ENCODE measurements at regions not wholly inside any gene's neighbourhood (a gene's known extent, or its start where the extent isn't known, plus 50 kb on each side); places are given as distances from the start of the nearest gene placed in this dataset.

DNA sequence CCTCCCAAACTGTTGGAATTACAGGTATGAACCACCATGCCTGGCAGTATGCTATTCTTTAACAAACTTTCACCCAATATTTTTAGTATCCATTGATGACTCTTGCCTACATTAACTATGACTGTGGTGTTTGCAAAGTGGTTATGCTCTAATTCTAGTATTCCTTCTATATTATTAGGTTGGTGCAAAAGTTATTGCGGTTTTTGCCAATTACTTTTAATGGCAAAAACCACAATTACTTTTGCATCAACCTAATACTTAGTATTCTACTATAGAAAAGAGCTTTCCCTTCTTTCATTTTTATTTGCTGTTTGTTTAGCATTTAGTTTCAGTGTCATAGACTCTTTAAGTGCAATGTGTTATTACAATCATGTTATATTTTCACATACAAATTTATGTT is 760.6 kb downstream of the NR2F2 start:
- CTCF ChIA-PET = no interaction called here
- no peaks in the 10 kb centered on the region for H3K36me3 Mint-ChIP-seq (ENCODE audit: insufficient read depth, unreplicated experiment)
- H3K4me1 Mint-ChIP-seq (ENCODE audit: low read depth, unreplicated experiment) = peaks cover 11% of the 10 kb centered on the region
- TF ChIP-seq, protein P1, sequence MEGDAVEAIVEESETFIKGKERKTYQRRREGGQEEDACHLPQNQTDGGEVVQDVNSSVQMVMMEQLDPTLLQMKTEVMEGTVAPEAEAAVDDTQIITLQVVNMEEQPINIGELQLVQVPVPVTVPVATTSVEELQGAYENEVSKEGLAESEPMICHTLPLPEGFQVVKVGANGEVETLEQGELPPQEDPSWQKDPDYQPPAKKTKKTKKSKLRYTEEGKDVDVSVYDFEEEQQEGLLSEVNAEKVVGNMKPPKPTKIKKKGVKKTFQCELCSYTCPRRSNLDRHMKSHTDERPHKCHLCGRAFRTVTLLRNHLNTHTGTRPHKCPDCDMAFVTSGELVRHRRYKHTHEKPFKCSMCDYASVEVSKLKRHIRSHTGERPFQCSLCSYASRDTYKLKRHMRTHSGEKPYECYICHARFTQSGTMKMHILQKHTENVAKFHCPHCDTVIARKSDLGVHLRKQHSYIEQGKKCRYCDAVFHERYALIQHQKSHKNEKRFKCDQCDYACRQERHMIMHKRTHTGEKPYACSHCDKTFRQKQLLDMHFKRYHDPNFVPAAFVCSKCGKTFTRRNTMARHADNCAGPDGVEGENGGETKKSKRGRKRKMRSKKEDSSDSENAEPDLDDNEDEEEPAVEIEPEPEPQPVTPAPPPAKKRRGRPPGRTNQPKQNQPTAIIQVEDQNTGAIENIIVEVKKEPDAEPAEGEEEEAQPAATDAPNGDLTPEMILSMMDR (IDR thresholded peaks at IDR 0.05; ENCODE audit: unreplicated experiment) = no peak
- no peak overlapping the region for H3K27ac Mint-ChIP-seq (ENCODE audit: unreplicated experiment)
- intact Hi-C loops (cut with micrococcal nuclease; ENCODE audit: unreplicated experiment) = no loop called here
- H3K27me3 Mint-ChIP-seq (ENCODE audit: unreplicated experiment) = no peaks in the 10 kb centered on the region
- H3K9me3 Mint-ChIP-seq (ENCODE audit: low read depth, unreplicated experiment) = peaks cover 10% of the 10 kb centered on the region
- no peak for DNase-seq
- BruUV-seq (replicated peaks) = no TSS peak
- no peak overlapping the region for H3K4me3 Mint-ChIP-seq (ENCODE audit: low read depth, unreplicated experiment)

DNA sequence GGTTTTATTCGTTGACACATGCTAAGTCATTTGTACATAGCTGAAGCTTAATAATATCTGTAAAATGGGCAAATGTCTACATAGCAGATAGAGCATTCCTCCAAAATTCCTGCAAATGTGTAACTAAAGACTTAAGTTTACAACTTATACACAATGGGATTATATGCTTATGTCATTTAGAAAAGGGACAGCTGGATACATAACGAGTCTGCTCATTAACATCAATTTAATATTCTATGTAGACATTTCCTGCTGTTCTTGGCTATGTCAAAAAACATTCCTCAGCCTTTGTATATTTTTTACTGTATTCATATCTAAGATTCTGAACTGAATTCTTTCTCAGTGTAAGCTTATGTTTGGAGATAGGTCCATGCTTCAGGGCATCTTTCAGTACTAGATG is 762.2 kb downstream of the NR2F2 start:
- no peak overlapping the region for H3K4me3 Mint-ChIP-seq (ENCODE audit: low read depth, unreplicated experiment)
- TF ChIP-seq, protein P1 (IDR thresholded peaks at IDR 0.05; ENCODE audit: unreplicated experiment) = no peak
- no peak for DNase-seq
- intact Hi-C loops (cut with micrococcal nuclease; ENCODE audit: unreplicated experiment) = no loop called here
- peaks cover 10% of the 10 kb centered on the region for H3K9me3 Mint-ChIP-seq (ENCODE audit: low read depth, unreplicated experiment)
- no peaks in the 10 kb centered on the region for H3K27me3 Mint-ChIP-seq (ENCODE audit: unreplicated experiment)
- CTCF ChIA-PET = no interaction called here
- BruUV-seq (replicated peaks) = no TSS peak
- no peak overlapping the region for H3K27ac Mint-ChIP-seq (ENCODE audit: unreplicated experiment)
- H3K4me1 Mint-ChIP-seq (ENCODE audit: low read depth, unreplicated experiment) = no peaks in the 10 kb centered on the region
- no peaks in the 10 kb centered on the region for H3K36me3 Mint-ChIP-seq (ENCODE audit: insufficient read depth, unreplicated experiment)

DNA sequence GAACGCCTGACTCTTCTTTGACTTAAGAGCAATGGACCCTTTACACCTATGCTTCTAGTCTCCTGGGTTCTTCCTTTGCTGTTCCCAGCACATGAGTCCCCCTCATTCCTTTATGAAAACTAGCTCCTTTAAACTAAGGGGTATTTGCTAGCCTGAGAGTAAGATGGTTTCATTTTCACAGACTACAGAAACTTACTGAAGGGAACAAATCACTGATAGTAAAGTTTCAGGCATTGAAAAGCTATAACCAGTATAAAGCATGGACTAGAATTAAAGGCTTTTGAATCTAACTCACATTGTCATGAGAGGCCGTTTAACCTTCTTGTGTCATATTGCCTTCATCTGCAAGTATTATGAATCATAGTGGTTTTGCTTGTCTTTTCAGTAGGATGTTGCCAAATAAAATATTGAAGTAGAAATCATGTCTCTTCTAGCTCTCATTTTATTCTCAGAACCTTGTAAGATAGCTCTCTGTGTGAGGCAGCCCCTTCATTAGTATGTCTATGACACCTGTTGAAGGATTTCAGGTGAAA is 765.9 kb downstream of the NR2F2 start:
- H3K36me3 Mint-ChIP-seq (ENCODE audit: insufficient read depth, unreplicated experiment) = no peaks in the 10 kb centered on the region
- no peaks in the 10 kb centered on the region for H3K4me1 Mint-ChIP-seq (ENCODE audit: low read depth, unreplicated experiment)
- no TSS peak for BruUV-seq (replicated peaks)
- no peaks in the 10 kb centered on the region for H3K27me3 Mint-ChIP-seq (ENCODE audit: unreplicated experiment)
- CTCF ChIA-PET = no interaction called here
- no peak for DNase-seq
- no peak overlapping the region for H3K4me3 Mint-ChIP-seq (ENCODE audit: low read depth, unreplicated experiment)
- intact Hi-C loops (cut with micrococcal nuclease; ENCODE audit: unreplicated experiment) = no loop called here
- H3K9me3 Mint-ChIP-seq (ENCODE audit: low read depth, unreplicated experiment) = peaks cover 25% of the 10 kb centered on the region
- no peak overlapping the region for H3K27ac Mint-ChIP-seq (ENCODE audit: unreplicated experiment)
- TF ChIP-seq, protein P1 (IDR thresholded peaks at IDR 0.05; ENCODE audit: unreplicated experiment) = no peak

DNA sequence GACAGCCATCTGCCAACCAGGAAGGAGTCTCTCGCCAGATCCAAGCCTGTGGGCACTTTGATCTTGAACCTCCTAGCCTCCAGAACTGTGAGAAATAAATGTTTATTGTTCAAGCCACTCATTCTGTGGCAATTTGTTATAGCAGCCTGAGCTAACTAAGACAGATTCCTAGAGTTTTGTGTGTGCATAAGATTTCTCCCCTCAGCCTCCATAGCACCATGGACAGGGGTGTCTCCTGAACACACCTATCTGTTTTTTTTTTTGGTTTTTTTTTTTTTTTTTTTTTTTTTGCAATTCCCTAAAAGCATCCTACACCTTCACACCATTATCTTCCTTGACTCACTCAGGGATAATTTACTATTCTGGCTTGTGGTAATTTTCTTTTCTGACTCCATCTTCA is 768.5 kb downstream of the NR2F2 start:
- no peak overlapping the region for H3K4me3 Mint-ChIP-seq (ENCODE audit: low read depth, unreplicated experiment)
- no peak for DNase-seq

More for the DNA sequence above, 768.5 kb downstream of the NR2F2 start:
- TF ChIP-seq, protein P1 (IDR thresholded peaks at IDR 0.05; ENCODE audit: unreplicated experiment) = no peak
- no TSS peak for BruUV-seq (replicated peaks)
- peaks cover 28% of the 10 kb centered on the region for H3K9me3 Mint-ChIP-seq (ENCODE audit: low read depth, unreplicated experiment)
- no peaks in the 10 kb centered on the region for H3K27me3 Mint-ChIP-seq (ENCODE audit: unreplicated experiment)
- H3K36me3 Mint-ChIP-seq (ENCODE audit: insufficient read depth, unreplicated experiment) = no peaks in the 10 kb centered on the region
- intact Hi-C loops (cut with micrococcal nuclease; ENCODE audit: unreplicated experiment) = no loop called here
- H3K4me1 Mint-ChIP-seq (ENCODE audit: low read depth, unreplicated experiment) = no peaks in the 10 kb centered on the region
- no peak overlapping the region for H3K27ac Mint-ChIP-seq (ENCODE audit: unreplicated experiment)
- CTCF ChIA-PET = no interaction called here

Data from Calu3 (cell line).